Right atrium auricular region (tissue), 2 donors: ENCODE measurements at regions not wholly inside any gene's neighbourhood (a gene's known extent, or its start where the extent isn't known, plus 50 kb on each side); places are given as distances from the start of the nearest gene placed in this dataset.

ENCODE experiments used
- DNase-seq: peaks from one replicate; pipeline ENCODE4 v3.0.0-alpha.2; 2019; ENCODE audit warnings: low spot score
- H3K27ac ChIP-seq, 2 donors: fragments of 200-600 bp; sonication (generic); 1 replicate in 1 of 2; 2 replicates in 1 of 2; pipeline ENCODE4 v1.5.1; 2016 to 2019
- H3K27me3 ChIP-seq, 2 donors: fragments of 200-600 bp; sonication (generic); one replicate each; pipeline versions ENCODE4 v1.5.1 to v1.6.0; 2017 to 2019
- H3K36me3 ChIP-seq: fragments of 200-600 bp; sonication (generic); one replicate; pipeline ENCODE4 v1.5.1; 2016
- H3K4me1 ChIP-seq, 2 donors: fragments of 200-600 bp; sonication (generic); one replicate each; pipeline versions ENCODE4 v1.5.1 to v1.6.0; 2017 to 2019
- H3K4me3 ChIP-seq, 2 donors: fragments of 200-600 bp; sonication (generic); 1 replicate in 1 of 2; 2 replicates in 1 of 2; pipeline ENCODE4 v1.5.1; 2017 to 2019; ENCODE audit warnings: mild to moderate bottlenecking in 1 of 2, moderate library complexity in 1 of 2
- H3K9me3 ChIP-seq, 2 donors: fragments of 200-600 bp; sonication (generic); one replicate each; pipeline ENCODE4 v1.5.1; 2019
- TF ChIP-seq, protein P1 (sequence below), 2 donors: fragments of 200-600 bp; sonication (generic); IDR thresholded peaks; one replicate each; pipeline ENCODE4 v1.5.1; 2019; ENCODE audit warnings: antibody characterized with exemption in 2 of 2

DNA sequence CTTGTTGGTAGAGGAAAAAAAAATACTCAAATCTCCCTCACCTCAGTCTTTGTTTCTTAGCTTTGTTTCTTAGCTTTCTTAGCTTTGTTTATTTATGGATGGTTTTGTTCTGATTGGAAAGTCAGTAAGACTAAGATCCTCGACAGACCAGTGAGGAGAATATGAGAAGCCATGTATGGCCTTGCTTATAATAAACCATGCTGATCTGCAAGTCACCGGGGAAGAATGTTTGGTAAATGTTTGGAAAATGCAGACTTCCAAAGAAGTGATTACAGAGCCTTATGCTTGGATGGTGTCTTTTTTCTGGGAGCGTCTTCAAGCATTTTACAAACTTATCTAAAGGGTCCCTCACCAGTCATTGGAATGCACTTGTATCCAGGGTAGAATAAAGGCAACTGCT lies 90.1 kb upstream of the NOCT start:
- Histone ChIP-seq H3K4me3 (no peak overlapping the region), H3K36me3 (no peaks in the 10 kb centered on the region), H3K9me3 (no peaks in the 10 kb centered on the region), H3K27me3 (no peaks in the 10 kb centered on the region), H3K4me1 (no peaks in the 10 kb centered on the region), H3K27ac (no peak overlapping the region)
- TF ChIP-seq, protein P1, sequence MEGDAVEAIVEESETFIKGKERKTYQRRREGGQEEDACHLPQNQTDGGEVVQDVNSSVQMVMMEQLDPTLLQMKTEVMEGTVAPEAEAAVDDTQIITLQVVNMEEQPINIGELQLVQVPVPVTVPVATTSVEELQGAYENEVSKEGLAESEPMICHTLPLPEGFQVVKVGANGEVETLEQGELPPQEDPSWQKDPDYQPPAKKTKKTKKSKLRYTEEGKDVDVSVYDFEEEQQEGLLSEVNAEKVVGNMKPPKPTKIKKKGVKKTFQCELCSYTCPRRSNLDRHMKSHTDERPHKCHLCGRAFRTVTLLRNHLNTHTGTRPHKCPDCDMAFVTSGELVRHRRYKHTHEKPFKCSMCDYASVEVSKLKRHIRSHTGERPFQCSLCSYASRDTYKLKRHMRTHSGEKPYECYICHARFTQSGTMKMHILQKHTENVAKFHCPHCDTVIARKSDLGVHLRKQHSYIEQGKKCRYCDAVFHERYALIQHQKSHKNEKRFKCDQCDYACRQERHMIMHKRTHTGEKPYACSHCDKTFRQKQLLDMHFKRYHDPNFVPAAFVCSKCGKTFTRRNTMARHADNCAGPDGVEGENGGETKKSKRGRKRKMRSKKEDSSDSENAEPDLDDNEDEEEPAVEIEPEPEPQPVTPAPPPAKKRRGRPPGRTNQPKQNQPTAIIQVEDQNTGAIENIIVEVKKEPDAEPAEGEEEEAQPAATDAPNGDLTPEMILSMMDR (IDR thresholded peaks at IDR 0.05), result no peak
- DNase-seq, result no peak

DNA sequence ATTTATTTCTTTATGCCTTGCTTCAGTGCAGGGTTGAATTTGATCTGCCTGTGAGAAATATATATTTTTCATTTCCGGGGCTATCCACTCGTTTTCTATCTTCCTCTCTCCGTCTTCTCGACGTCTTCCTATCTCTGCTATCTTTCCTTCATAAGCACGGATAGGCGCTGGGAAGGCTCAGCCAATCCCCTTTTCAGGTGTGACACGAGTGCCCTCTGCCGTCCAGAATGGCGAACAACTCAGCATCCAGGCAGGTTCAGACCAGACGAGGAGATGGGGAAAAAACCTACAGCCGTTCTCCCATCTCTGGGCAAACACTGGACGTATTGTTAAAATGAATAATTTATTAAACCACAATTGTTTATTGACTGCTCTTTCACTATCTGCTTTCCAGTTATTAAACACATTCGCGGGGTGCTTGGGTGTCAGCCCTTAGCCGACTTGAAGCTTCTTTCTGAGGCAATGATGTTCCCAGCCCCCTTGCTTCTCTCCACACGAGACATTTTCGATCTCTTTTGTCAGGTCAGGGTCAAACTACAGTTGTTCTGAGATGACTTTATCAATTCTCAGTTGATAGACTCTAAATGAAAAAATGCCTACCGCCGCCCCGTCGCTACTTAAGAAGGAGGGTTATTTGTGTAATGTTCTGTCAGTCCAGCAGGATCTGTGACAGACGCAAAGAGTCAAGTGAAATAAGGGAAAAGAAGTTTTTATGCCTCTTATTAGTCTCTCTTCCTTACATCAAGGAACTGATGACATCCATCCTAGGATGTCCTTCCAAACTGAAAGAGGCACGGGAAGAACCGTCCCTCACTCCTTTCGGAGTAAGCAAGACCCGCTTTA lies 96.3 kb upstream of the NOCT start:
- no peak overlapping the region for H3K27ac ChIP-seq
- TF ChIP-seq, protein P1 (IDR thresholded peaks at IDR 0.05), result peak; percentile 33 to 76
- no peaks in the 10 kb centered on the region for H3K36me3 ChIP-seq
- peak; percentile 68 for DNase-seq
- H3K4me3 ChIP-seq, result no peak overlapping the region
- no peaks in the 10 kb centered on the region for H3K27me3 ChIP-seq
- no peaks in the 10 kb centered on the region for H3K9me3 ChIP-seq
- no peaks in the 10 kb centered on the region for H3K4me1 ChIP-seq

DNA sequence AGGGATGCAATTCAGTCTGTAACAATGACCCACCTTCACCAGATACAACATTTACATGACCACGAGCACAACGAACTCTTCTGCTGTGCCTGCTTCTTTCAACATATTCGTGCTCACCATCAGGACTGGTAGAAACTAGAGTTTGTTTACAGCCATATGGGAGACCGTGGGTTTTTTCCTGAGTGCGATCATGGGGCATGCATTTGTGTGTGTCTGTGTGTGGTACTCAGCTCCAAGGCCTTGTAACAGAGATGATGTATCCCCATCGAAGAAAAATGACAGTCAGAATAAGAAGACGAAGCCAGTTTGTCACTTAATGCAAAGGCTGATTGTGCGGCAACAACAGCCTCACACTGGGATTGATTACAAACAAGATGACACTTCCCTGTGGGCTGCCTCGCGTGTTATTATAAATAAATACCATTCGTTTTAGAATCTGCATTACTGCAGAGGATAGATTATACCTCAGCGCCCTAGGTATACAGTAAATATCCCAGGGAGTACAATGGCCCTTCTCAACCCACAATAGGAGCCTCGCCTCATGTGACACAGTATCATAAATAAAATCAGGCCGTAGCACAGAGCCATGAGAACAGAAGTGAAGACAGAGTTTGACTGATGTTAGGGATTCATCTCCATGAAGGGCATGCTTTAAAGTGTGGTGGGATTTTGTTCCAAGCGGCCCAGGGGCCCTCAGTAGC lies 97.3 kb upstream of the NOCT start:
- Histone ChIP-seq H3K4me3 (no peak overlapping the region), H3K4me1 (no peaks in the 10 kb centered on the region), H3K9me3 (no peaks in the 10 kb centered on the region), H3K36me3 (no peaks in the 10 kb centered on the region), H3K27me3 (no peaks in the 10 kb centered on the region), H3K27ac (no peak overlapping the region)
- TF ChIP-seq, protein P1 (IDR thresholded peaks at IDR 0.05), result no peak
- DNase-seq, result no peak

DNA sequence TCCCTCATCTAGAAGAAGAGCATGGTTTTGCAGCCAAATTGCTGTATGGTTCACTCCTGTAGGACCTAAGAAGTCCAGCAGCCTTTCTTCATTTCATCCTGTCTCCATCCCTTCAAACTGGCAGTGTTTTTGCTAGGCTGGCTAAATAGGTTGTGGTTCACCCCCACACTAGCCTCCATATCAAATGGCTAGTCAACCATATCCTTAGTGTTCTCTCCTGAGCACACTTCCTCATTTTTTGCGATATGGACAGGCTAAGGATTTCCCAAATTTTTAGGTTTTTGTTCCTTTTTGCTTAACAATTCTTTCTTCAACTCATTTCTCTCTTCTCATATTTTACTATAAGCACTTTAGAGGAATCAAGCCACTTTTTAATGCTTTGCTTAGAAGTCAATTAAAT lies 98.8 kb upstream of the NOCT start:
- H3K4me3 ChIP-seq, result no peak overlapping the region
- H3K27ac ChIP-seq, result no peak overlapping the region
- DNase-seq, result no peak
- H3K9me3 ChIP-seq, result no peaks in the 10 kb centered on the region
- H3K36me3 ChIP-seq, result no peaks in the 10 kb centered on the region
- no peaks in the 10 kb centered on the region for H3K27me3 ChIP-seq
- H3K4me1 ChIP-seq, result peaks cover 0 to 10% of the 10 kb centered on the region in 2 donors
- TF ChIP-seq, protein P1 (IDR thresholded peaks at IDR 0.05), result no peak

DNA sequence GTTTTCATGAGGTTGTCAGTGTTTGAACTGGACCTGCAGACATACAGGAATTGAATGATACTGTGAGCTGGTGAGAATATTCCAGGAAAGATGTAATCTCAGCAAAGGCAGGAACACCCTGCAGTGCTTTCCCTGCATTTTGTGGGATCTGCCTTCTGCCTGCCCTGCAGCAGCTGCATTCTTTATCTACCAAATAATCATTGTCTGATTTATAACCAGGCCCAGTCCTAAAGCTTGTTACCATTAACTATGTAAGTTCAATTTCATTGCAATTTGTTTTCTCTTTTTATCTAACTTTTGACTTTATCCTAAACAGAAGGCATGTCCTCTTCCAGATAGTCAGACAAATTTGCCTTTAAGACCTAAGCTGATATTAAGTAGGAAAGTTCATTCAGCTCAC lies 99.8 kb upstream of the NOCT start:
- Histone ChIP-seq H3K36me3 (no peaks in the 10 kb centered on the region), H3K4me1 (peaks cover 0 to 20% of the 10 kb centered on the region in 2 donors), H3K27me3 (no peaks in the 10 kb centered on the region), H3K9me3 (no peaks in the 10 kb centered on the region), H3K27ac (no peak overlapping the region), H3K4me3 (no peak overlapping the region)
- TF ChIP-seq, protein P1 (IDR thresholded peaks at IDR 0.05), result no peak
- no peak for DNase-seq
